Astrocyte (in vitro differentiated cells and primary cell): ENCODE measurements at regions not wholly inside any gene's neighbourhood (a gene's known extent, or its start where the extent isn't known, plus 50 kb on each side); places are given as distances from the start of the nearest gene placed in this dataset.

Experiments used
- DNase-seq: peaks from one replicate; pipeline ENCODE4 v3.0.0-alpha.2; 2010; ENCODE audit warnings: low read depth
- FAIRE-seq: peaks from 2 replicates; lab custom pipeline; 2011; peaks lifted over from hg19 to GRCh38; lab: Jason Lieb, UNC
- H2AFZ ChIP-seq: 2 replicates; pipeline ENCODE4 v1.6.0; 2012; ENCODE audit warnings: low read depth, low read length, inconsistent platforms
- H3K27ac ChIP-seq: 2 replicates; pipeline ENCODE4 v1.5.1; 2011; ENCODE audit warnings: low read depth, low read length, inconsistent platforms
- H3K27me3 ChIP-seq: 2 replicates; pipeline ENCODE4 v1.6.0; 2011; ENCODE audit warnings: low read length, inconsistent platforms; ENCODE audit not compliant: insufficient read depth
- H3K36me3 ChIP-seq: 2 replicates; pipeline ENCODE4 v1.5.1; 2011; ENCODE audit warnings: low read length, inconsistent platforms; ENCODE audit not compliant: insufficient read depth
- H3K4me1 ChIP-seq: 2 replicates; pipeline ENCODE4 v1.5.1; 2011; ENCODE audit warnings: low read length, inconsistent platforms; ENCODE audit not compliant: insufficient read depth
- H3K4me2 ChIP-seq: 2 replicates; pipeline ENCODE4 v1.6.0; 2012; ENCODE audit warnings: low read length, inconsistent platforms
- H3K4me3 ChIP-seq: 2 replicates; pipeline ENCODE4 v1.5.1; 2011; ENCODE audit warnings: low read depth, mild to moderate bottlenecking, low read length, inconsistent platforms; ENCODE audit not compliant: insufficient read depth
- H3K79me2 ChIP-seq: 2 replicates; pipeline ENCODE4 v1.6.0; 2012; ENCODE audit warnings: mild to moderate bottlenecking, low read length, inconsistent platforms; ENCODE audit not compliant: insufficient read depth
- H3K9ac ChIP-seq: 2 replicates; pipeline ENCODE4 v1.6.0; 2012; ENCODE audit warnings: mild to moderate bottlenecking, low read length, inconsistent platforms
- H3K9me3 ChIP-seq: 2 replicates; pipeline ENCODE4 v1.5.1; 2012; ENCODE audit warnings: low read depth, mild to moderate bottlenecking, low read length, inconsistent platforms; ENCODE audit not compliant: insufficient read depth
- H4K20me1 ChIP-seq: 2 replicates; pipeline ENCODE4 v1.6.0; 2012; ENCODE audit warnings: low read length, inconsistent platforms; ENCODE audit not compliant: insufficient read depth
- H3K27ac Mint-ChIP-seq: one replicate; pipeline ENCODE4 v1.8.0; 2021; ENCODE audit warnings: mild to moderate bottlenecking, mixed read lengths; ENCODE audit not compliant: unreplicated experiment
- H3K27me3 Mint-ChIP-seq: one replicate; pipeline ENCODE4 v1.8.0; 2021; ENCODE audit warnings: low read depth, mixed read lengths; ENCODE audit not compliant: unreplicated experiment
- H3K36me3 Mint-ChIP-seq: one replicate; pipeline ENCODE4 v1.8.0; 2021; ENCODE audit warnings: low read depth, mixed read lengths; ENCODE audit not compliant: unreplicated experiment
- H3K4me1 Mint-ChIP-seq: one replicate; pipeline ENCODE4 v1.8.0; 2021; ENCODE audit warnings: low read depth, mixed read lengths; ENCODE audit not compliant: unreplicated experiment
- H3K4me3 Mint-ChIP-seq: one replicate; pipeline ENCODE4 v1.8.0; 2021; ENCODE audit warnings: mild to moderate bottlenecking, moderate library complexity, mixed read lengths; ENCODE audit not compliant: unreplicated experiment
- H3K9me3 Mint-ChIP-seq: one replicate; pipeline ENCODE4 v1.8.0; 2021; ENCODE audit warnings: mild to moderate bottlenecking, mixed read lengths; ENCODE audit not compliant: unreplicated experiment
- CTCF ChIP-seq: IDR thresholded peaks from 2 replicates; pipeline ENCODE4 v1.5.1; 2011; ENCODE audit warnings: low read depth, mild to moderate bottlenecking, inconsistent platforms, low read length, moderate library complexity; ENCODE audit not compliant: insufficient read depth
- EZH2 ChIP-seq: IDR thresholded peaks from 2 replicates; pipeline ENCODE4 v1.6.1; 2012; ENCODE audit warnings: mild to moderate bottlenecking, low read length, inconsistent platforms; ENCODE audit not compliant: insufficient read depth

- Histone ChIP-seq H3K4me2 (no peak overlapping the region), H3K4me3 (no peak overlapping the region), H3K79me2 (no peaks in the 10 kb centered on the region), H2AFZ (no peak overlapping the region), H4K20me1 (no peaks in the 10 kb centered on the region), H3K4me1 (no peaks in the 10 kb centered on the region), H3K9me3 (no peaks in the 10 kb centered on the region), H3K27ac (no peak overlapping the region), H3K36me3 (no peaks in the 10 kb centered on the region), H3K9ac (no peak overlapping the region), H3K27me3 (no peaks in the 10 kb centered on the region)
- Mint-ChIP-seq H3K9me3 (no peaks in the 10 kb centered on the region), H3K27ac (no peak overlapping the region), H3K4me1 (peaks cover 10% of the 10 kb centered on the region), H3K4me3 (no peak overlapping the region), H3K36me3 (no peaks in the 10 kb centered on the region), H3K27me3 (no peaks in the 10 kb centered on the region)
- TF ChIP-seq CTCF = no peak
- no peak for TF ChIP-seq EZH2
- DNase-seq (no peak), FAIRE-seq (no peak)
Observed at GRCh38 chrX:124506066-124506465, 159.7 kb downstream of the SH2D1A start.

- Histone ChIP-seq H3K27me3 (no peaks in the 10 kb centered on the region), H3K4me1 (no peaks in the 10 kb centered on the region), H3K36me3 (no peaks in the 10 kb centered on the region), H3K4me3 (no peak overlapping the region), H3K9ac (no peak overlapping the region), H3K4me2 (no peak overlapping the region), H3K9me3 (no peaks in the 10 kb centered on the region), H3K79me2 (no peaks in the 10 kb centered on the region), H4K20me1 (no peaks in the 10 kb centered on the region), H2AFZ (no peak overlapping the region), H3K27ac (no peak overlapping the region)
- Mint-ChIP-seq H3K27me3 (no peaks in the 10 kb centered on the region), H3K36me3 (no peaks in the 10 kb centered on the region), H3K9me3 (no peaks in the 10 kb centered on the region), H3K27ac (peak overlapping the region; percentile 55), H3K4me3 (no peak overlapping the region), H3K4me1 (peaks cover 10% of the 10 kb centered on the region)
- FAIRE-seq (peak; percentile 86), DNase-seq (peak; percentile 0)
- TF ChIP-seq CTCF (no peak), EZH2 (no peak)
Observed at GRCh38 chrX:124507246-124507645, 160.9 kb downstream of the SH2D1A start.

- H3K27ac ChIP-seq = no peak overlapping the region
- no peak overlapping the region for H3K4me3 Mint-ChIP-seq
Observed at GRCh38 chrX:124518885-124519284, 172.5 kb downstream of the SH2D1A start.

More at GRCh38 chrX:124518885-124519284, 172.5 kb downstream of the SH2D1A start:
- Histone ChIP-seq H3K4me1 (no peaks in the 10 kb centered on the region), H3K27me3 (no peaks in the 10 kb centered on the region), H3K4me3 (no peak overlapping the region), H2AFZ (no peak overlapping the region), H3K9me3 (no peaks in the 10 kb centered on the region), H3K4me2 (no peak overlapping the region), H4K20me1 (no peaks in the 10 kb centered on the region), H3K36me3 (no peaks in the 10 kb centered on the region), H3K79me2 (no peaks in the 10 kb centered on the region), H3K9ac (no peak overlapping the region)
- Mint-ChIP-seq H3K27ac (peak overlapping the region; percentile 66), H3K4me1 (peaks cover 6% of the 10 kb centered on the region), H3K36me3 (no peaks in the 10 kb centered on the region), H3K9me3 (no peaks in the 10 kb centered on the region), H3K27me3 (no peaks in the 10 kb centered on the region)
- DNase-seq = peak; percentile 30
- TF ChIP-seq EZH2 = no peak
- TF ChIP-seq CTCF = no peak
- FAIRE-seq = peak; percentile 98
